Neural cell (in vitro differentiated cells): ENCODE measurements at regions not wholly inside any gene's neighbourhood (a gene's known extent, or its start where the extent isn't known, plus 50 kb on each side); places are given as distances from the start of the nearest gene placed in this dataset.

ENCODE experiments used
- H2AFZ ChIP-seq: fragments of 200-600, 300-800 bp; sonication (generic), shearing (Covaris generic); 2 replicates; pipeline ENCODE4 v1.6.0; 2014; ENCODE audit warnings: low read depth, mild to moderate bottlenecking, antibody characterized with exemption, low read length, moderate library complexity
- H3F3A ChIP-seq: fragments of 200-600 bp; shearing (Covaris generic); 2 replicates; pipeline ENCODE4 v1.6.1; 2016; ENCODE audit warnings: mild to moderate bottlenecking, moderate library complexity, mixed read lengths, antibody characterized with exemption, low read length; ENCODE audit not compliant: insufficient read depth, poor library complexity, severe bottlenecking
- H3K27ac ChIP-seq: fragments of 200-600, 300-800 bp; sonication (generic), shearing (Covaris generic); 2 replicates; pipeline ENCODE4 v1.5.1; 2014; ENCODE audit warnings: mild to moderate bottlenecking, low read length, moderate library complexity
- H3K27me3 ChIP-seq: fragments of 300-800, 200-600 bp; sonication (generic), shearing (Covaris generic); 2 replicates; pipeline ENCODE4 v1.6.0; 2014; ENCODE audit warnings: mild to moderate bottlenecking, low read depth, low read length, moderate library complexity; ENCODE audit not compliant: insufficient read depth
- H3K36me3 ChIP-seq: fragments of 300-800, 200-600 bp; sonication (generic), shearing (Covaris generic); 2 replicates; pipeline ENCODE4 v1.5.1; 2014; ENCODE audit warnings: mild to moderate bottlenecking, antibody characterized with exemption, low read length, moderate library complexity; ENCODE audit not compliant: insufficient read depth
- H3K4me2 ChIP-seq: fragments of 300-800, 200-600 bp; sonication (generic), shearing (Covaris generic); 2 replicates; pipeline ENCODE4 v1.6.0; 2014; ENCODE audit warnings: mild to moderate bottlenecking, low read length
- H3K4me3 ChIP-seq: fragments of 300-800, 200-600 bp; sonication (generic), shearing (Covaris generic); 2 replicates; pipeline ENCODE4 v1.5.1; 2014; ENCODE audit warnings: mild to moderate bottlenecking, low read length, moderate library complexity
- H3K79me2 ChIP-seq: fragments of 200-600 bp; shearing (Covaris generic); replicated peaks from 2 replicates; pipeline ENCODE4 v1.6.0; 2014; ENCODE audit warnings: mild to moderate bottlenecking, low read length, moderate library complexity; ENCODE audit not compliant: insufficient read depth
- H3K9ac ChIP-seq: fragments of 300-800, 200-600 bp; sonication (generic), shearing (Covaris generic); 2 replicates; pipeline ENCODE4 v1.6.1; 2016; ENCODE audit warnings: mild to moderate bottlenecking, low read length, mixed read lengths
- H3K9me2 ChIP-seq: fragments of 200-600 bp; shearing (Covaris generic); 2 replicates; pipeline ENCODE4 v1.6.1; 2016; ENCODE audit warnings: mild to moderate bottlenecking, low read length, mixed read lengths; ENCODE audit not compliant: insufficient read depth
- H3K9me3 ChIP-seq: fragments of 200-600, 300-800 bp; sonication (generic), shearing (Covaris generic); 2 replicates; pipeline ENCODE4 v1.6.1; 2016; ENCODE audit warnings: mild to moderate bottlenecking, mixed run types, low read length, moderate library complexity, mixed read lengths
- H4K20me1 ChIP-seq: fragments of 200-600 bp; shearing (Covaris generic); 2 replicates; pipeline ENCODE4 v1.6.1; 2016; ENCODE audit warnings: mild to moderate bottlenecking, mixed run types; ENCODE audit not compliant: insufficient read depth
- CTCF ChIP-seq: fragments of 450-650 bp; IDR thresholded peaks from 2 replicates; pipeline ENCODE4 v1.5.1; 2014; ENCODE audit warnings: antibody characterized with exemption, mild to moderate bottlenecking, moderate library complexity; ENCODE audit not compliant: poor library complexity, severe bottlenecking
- EP300 ChIP-seq: fragments of 450-650 bp; conservative IDR thresholded peaks from 2 replicates; pipeline ENCODE4 v1.6.1; 2014; ENCODE audit warnings: antibody characterized with exemption, mild to moderate bottlenecking, moderate library complexity; ENCODE audit not compliant: poor library complexity, severe bottlenecking
- EZH2 ChIP-seq: fragments of 200-600, 300-800 bp; shearing (Covaris generic), sonication (generic); IDR thresholded peaks from 2 replicates; pipeline ENCODE4 v1.6.1; 2014; ENCODE audit warnings: antibody characterized with exemption, low read length, borderline replicate concordance, mild to moderate bottlenecking; ENCODE audit not compliant: insufficient read depth, poor library complexity, severe bottlenecking
- MXI1 ChIP-seq: fragments of 450-650 bp; conservative IDR thresholded peaks from 2 replicates; pipeline ENCODE4 v1.6.1; 2014; ENCODE audit warnings: antibody characterized with exemption, mild to moderate bottlenecking; ENCODE audit not compliant: poor library complexity, severe bottlenecking
- POLR2AphosphoS5 ChIP-seq: IDR thresholded peaks from 2 replicates; pipeline ENCODE4 v1.6.1; 2012
- RAD21 ChIP-seq: fragments of 450-650 bp; conservative IDR thresholded peaks from 2 replicates; pipeline ENCODE4 v1.6.1; 2014; ENCODE audit warnings: antibody characterized with exemption, mild to moderate bottlenecking, moderate library complexity
- SMC3 ChIP-seq: fragments of 450-650 bp; conservative IDR thresholded peaks from 2 replicates; pipeline ENCODE4 v1.6.1; 2014; ENCODE audit warnings: antibody characterized with exemption, mild to moderate bottlenecking, moderate library complexity; ENCODE audit not compliant: poor library complexity
- TAF1 ChIP-seq: IDR thresholded peaks from 2 replicates; pipeline ENCODE4 v1.6.1; 2012; ENCODE audit warnings: low read depth
- TF ChIP-seq, protein P1 (sequence below): IDR thresholded peaks from 2 replicates; pipeline ENCODE4 v1.6.1; 2012; ENCODE audit warnings: borderline replicate concordance

DNA sequence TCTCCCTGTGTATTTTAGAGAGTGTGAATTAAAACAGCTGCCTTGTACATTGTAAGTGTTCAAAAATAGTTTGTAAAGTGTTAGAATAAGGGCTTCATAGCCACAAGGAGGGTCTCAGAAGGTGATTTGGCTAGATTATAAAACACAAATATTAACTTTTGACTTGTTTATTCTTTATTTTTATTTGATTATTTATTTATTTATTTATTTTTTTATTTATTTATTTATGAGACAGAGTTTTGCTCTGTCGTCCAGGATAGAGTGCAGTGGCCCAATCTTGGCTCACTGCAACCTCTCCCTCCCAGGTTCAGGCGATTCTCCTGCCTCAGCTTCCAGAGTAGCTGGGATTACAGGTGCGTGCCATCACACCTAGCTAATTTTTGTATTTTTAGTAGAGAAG lies 111.5 kb upstream of the RBFOX1 start (continued):
- no peak for TF ChIP-seq EP300

GRCh38 chr16:7218936-7219335 lies 113.7 kb upstream of the RBFOX1 start:
- Histone ChIP-seq H3K4me3 (peak overlapping the region; percentile 6), H3K4me2 (no peak overlapping the region), H2AFZ (no peak overlapping the region), H3K9ac (no peak overlapping the region), H3K9me3 (no peaks in the 10 kb centered on the region), H3K27me3 (peaks cover 47% of the 10 kb centered on the region), H3K36me3 (no peaks in the 10 kb centered on the region), H3K9me2 (no peaks in the 10 kb centered on the region), H3F3A (no peaks in the 10 kb centered on the region), H3K27ac (no peak overlapping the region), H4K20me1 (no peaks in the 10 kb centered on the region), H3K79me2 (no peaks in the 10 kb centered on the region)
- TF ChIP-seq EZH2: no peak
- TF ChIP-seq SMC3: no peak
- TF ChIP-seq, protein P1, sequence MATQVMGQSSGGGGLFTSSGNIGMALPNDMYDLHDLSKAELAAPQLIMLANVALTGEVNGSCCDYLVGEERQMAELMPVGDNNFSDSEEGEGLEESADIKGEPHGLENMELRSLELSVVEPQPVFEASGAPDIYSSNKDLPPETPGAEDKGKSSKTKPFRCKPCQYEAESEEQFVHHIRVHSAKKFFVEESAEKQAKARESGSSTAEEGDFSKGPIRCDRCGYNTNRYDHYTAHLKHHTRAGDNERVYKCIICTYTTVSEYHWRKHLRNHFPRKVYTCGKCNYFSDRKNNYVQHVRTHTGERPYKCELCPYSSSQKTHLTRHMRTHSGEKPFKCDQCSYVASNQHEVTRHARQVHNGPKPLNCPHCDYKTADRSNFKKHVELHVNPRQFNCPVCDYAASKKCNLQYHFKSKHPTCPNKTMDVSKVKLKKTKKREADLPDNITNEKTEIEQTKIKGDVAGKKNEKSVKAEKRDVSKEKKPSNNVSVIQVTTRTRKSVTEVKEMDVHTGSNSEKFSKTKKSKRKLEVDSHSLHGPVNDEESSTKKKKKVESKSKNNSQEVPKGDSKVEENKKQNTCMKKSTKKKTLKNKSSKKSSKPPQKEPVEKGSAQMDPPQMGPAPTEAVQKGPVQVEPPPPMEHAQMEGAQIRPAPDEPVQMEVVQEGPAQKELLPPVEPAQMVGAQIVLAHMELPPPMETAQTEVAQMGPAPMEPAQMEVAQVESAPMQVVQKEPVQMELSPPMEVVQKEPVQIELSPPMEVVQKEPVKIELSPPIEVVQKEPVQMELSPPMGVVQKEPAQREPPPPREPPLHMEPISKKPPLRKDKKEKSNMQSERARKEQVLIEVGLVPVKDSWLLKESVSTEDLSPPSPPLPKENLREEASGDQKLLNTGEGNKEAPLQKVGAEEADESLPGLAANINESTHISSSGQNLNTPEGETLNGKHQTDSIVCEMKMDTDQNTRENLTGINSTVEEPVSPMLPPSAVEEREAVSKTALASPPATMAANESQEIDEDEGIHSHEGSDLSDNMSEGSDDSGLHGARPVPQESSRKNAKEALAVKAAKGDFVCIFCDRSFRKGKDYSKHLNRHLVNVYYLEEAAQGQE: no peak
- TF ChIP-seq MXI1: no peak
- TF ChIP-seq RAD21: no peak
- no peak for TF ChIP-seq TAF1
- TF ChIP-seq EP300: no peak
- TF ChIP-seq POLR2AphosphoS5: no peak
- no peak for TF ChIP-seq CTCF

- Histone ChIP-seq H4K20me1 (no peaks in the 10 kb centered on the region), H3K27ac (no peak overlapping the region), H3K4me2 (no peak overlapping the region), H3K79me2 (no peaks in the 10 kb centered on the region), H2AFZ (no peak overlapping the region), H3K9ac (no peak overlapping the region), H3K9me2 (no peaks in the 10 kb centered on the region), H3K4me3 (no peak overlapping the region), H3F3A (no peaks in the 10 kb centered on the region), H3K9me3 (peaks cover 5% of the 10 kb centered on the region), H3K36me3 (no peaks in the 10 kb centered on the region), H3K27me3 (peaks cover 38% of the 10 kb centered on the region)
- TF ChIP-seq, protein P1: no peak
Measured at GRCh38 chr16:7217797-7218196, 114.8 kb upstream of the RBFOX1 start.
